CD4-positive, alpha-beta T cell treated with Interleukin-15 for 1 hour (primary cell): ENCODE measurements at regions not wholly inside any gene's neighbourhood (a gene's known extent, or its start where the extent isn't known, plus 50 kb on each side); places are given as distances from the start of the nearest gene placed in this dataset.

Experiments used
- DNase-seq: peaks from one replicate; pipeline ENCODE4 v3.0.0-alpha.2; 2020

DNA sequence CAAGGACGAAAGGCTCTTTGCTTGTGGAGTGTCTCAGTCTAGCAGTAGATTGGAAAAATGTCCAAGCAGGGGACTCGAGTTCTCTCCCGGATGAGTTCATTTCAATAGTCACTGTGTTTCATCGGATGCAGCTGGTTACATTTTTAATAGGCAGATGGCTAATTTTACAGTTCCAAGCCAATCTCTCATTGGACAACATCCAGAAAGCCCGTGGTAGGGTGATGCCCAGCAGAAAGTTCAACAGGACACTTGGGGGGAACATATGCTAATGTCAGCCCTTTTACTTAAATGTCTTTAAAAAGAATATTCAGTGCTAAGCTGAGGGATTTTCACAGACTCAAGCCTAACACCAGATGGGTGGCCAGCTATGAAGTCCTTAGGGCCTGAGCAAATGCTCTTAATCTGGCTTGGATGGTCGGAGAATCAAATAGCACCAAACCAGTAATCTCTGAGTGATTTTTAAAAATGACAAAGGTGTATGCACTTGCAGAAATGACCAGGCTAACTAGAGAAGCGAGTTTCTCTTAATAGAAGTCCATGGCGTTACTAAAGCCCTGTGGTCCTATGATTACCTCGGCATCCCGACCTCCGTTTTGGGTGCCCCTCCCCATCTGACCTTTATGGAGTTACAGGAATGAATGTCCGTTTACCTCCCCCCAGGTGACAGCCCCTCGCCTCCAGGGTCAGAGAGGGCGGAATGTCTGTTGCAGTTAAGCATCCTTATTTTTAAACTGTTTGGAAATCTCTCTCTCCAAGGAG lies 289.2 kb upstream of the SALL1 start:
- no peak for DNase-seq

DNA sequence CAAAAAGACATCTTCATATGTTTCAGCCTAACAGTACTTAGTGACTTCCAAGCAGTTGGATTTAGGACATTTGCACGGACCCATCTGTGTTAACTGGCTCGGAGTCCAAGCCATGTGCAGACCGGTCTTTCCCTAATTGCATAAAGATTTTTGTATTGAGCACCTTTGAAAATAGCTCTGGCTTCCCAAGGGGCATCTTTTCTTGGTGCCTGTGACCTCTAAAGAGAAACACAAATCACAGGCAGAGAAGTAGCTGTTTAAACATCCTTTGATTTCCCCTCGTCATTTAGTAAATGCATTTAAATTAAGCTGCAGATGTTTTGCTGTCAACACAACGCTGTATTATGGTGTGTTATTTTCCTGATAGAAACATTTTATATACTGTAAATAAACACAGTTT lies 288.2 kb upstream of the SALL1 start:
- DNase-seq, result no peak

DNA sequence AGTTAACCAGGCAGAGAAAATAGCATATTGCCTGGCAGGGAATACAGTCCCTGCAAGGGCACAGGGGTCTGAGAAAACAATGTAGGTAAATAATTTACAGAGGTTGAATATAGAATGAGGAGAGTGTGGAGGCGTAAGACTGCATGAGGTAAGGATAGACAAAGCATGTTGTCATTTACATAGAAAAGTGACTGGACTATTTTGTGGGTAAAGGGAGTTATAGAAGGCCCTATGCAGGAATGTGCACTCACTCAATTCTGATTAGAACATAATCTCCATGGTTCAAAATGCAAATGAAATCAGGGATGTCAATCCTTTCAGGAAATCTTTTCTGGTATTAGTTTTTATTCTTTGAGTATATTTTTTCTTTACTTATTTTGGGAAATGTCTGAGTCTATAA lies 285.7 kb upstream of the SALL1 start:
- no peak for DNase-seq

DNA sequence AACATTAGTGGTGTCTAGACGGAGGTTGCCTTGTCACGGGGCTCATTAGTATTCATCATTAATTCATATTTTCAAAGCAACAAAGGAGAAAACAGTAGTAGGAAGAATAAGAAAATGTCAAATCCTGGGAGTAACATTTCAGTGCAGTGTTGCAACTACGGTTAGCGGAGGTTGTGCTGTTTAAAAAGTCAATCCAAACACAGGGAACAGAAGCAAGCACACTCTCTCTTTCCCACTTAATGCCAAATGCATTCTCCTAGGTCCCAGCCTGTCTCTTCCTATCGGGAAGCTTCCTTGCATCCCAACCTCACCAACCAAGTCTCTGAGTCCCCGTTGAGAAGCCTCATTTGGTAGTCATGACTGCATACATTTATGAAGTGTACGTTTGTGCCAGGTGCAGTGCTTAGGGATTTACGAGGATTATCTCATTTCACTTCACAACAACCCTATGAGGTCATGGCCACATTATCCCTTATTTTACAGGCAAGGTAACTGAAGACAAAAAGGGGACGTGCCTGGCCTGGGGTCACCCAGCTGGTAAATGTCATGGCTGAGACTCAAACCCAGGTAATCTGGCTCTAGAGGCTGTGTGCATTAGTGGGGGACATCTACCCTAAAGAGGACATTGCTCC lies 283.6 kb upstream of the SALL1 start:
- no peak for DNase-seq

DNA sequence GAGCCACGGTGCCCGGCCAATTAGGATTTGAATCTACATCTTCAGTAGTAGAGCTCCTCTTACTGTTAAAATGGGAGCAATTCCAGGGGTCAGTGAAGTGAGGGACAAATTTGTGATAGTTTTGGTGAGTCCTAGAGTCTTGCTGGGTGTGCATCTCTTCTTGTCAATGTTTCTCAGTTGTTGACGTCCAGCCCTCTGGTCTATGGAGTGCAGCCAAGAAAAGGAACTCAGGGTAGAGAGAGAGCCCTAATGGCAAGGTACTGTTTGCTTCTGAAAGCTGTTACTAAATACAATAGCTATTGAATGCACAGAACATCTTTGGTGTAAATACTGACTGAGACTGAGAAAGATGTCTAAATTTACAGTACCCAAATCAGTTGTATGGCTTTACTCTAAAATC lies 282.5 kb upstream of the SALL1 start:
- DNase-seq, result no peak

DNA sequence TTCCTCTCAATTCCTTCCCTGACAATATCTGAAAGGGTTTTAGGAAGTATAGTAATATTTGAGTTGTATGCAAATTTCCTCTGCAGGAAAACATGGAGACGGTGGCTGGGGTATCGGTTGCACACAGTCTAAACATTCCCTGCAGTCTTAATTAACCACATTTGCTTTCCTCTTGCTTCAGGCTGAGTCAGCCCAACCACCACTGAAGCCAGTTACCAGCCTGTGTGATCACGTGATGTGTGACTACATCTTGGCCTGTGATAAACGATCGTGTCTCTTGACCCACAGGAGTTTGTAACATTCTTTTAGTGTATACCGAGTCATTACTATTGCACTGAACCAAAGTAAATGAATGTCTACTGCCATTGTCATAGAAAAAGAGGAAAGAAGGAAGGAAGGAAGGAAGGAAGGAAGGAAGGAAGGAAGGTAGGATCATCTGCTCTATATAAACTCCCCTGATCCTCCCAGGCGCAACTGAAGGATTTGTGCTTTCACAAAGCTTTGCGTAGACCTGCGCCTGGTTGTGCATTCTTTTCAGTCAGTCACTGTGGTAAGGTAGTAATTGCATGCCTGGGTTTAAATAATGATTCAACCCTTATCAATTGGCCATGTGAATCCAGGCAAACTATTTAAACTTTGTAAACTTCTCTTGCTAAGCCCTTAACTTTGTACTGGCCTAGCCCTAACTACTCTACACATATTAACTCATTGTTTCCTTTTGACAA lies 280.6 kb upstream of the SALL1 start:
- DNase-seq, result no peak

DNA sequence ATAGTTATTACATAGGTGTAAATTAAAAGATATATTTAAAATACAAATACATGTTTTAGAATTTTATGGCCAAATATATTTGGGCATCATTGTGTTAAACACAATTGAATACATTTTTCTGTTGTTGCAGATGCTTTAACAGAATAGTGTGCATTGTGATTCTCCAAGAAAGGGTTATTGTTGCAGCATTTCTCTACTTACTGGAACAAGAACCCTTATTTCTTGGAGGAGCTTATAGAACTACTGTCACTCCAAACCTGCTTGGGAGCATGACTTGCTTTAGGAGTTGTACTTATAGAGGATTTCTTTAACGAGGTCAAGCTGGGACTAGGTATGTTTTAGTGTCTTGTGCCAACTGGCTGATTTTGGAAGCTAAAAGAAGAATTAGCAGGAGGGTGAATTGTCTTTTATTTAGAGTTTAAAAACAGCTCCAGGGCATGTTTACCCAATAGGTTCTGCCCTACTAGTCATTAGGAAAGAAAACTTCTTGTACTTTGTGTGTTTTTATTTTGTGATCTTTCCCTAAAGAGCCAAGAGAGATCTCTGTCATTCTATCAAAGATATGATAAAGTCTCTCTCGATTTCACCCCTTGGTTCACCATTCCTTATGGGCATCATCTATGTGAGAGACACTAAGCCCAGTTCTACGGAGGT lies 279.8 kb upstream of the SALL1 start:
- no peak for DNase-seq

DNA sequence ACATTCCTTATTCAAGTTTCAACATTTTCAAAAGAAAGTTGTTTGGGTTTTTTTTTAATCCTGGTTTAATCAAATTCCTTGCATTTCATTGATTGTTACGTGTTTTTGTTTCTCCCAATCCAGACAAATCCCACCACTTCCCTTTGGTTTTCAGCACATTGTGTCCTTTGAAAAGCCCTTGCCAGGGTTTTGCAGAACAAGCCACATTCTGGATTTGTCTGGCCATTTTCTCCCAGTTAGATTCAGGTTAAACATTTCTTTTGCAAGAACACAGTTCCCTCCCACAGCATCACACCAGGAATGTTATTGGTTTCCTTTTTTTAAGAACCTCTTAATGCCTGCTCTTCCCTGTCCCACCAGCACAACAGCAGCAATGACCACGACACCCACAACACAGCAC lies 278.0 kb upstream of the SALL1 start:
- DNase-seq, result no peak

DNA sequence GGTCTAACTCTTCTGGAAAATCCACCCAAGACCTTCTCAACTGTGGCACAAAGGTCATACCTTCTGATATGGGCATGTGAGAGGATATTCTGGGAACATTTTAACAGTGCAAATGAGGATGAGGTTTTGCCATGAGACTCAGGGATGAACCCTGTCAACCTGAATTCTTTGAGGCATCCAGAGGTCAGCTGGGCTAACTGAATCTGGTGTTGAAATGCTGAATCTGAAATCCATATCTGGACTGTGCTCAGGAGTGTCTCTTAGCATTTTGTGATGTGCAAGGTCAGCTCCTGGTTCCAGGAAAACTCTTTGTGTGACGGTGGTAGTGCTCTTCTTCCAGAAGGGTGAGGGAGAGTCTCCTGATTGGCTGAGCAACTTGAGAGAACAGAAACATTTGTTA lies 276.0 kb upstream of the SALL1 start:
- no peak for DNase-seq

DNA sequence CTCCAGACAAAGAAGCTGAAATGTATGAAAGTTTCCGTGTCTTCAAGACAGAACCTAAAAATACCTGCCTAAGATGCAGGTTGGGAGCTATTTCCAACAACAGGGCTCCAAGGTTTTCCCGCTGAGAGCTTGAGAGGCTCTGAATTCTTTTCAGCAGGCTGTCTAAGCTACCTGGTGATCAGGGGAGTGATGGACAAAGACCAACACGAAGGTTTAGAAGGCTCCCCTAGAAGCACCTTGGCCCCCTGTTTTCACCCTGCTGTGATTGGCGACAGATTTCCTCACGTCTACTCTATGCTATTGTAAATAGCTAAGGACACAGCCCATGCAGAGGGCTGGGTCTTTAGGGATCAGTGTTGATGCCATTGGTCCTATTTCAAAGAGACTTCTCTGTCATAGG lies 275.2 kb upstream of the SALL1 start:
- DNase-seq, result no peak

DNA sequence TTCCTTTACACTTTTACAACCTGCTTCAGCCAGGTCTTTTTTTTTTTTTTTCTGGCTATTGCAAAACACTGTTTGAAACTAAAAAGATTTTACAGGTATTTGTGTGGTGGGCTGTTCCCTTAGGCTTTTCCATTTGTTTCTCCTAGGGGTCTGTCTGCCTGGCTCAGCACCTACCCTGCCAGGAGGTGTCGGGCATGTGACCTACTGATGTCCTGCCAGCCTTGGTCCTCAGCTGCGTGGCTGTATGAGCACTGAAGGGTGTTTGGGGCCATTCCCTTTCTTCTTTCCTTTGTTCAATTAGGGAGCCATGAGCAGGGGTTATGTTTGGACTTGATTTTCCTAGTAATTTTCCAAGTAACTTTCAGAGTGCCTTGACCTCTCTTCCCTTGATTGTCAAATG lies 269.2 kb upstream of the SALL1 start:
- no peak for DNase-seq

DNA sequence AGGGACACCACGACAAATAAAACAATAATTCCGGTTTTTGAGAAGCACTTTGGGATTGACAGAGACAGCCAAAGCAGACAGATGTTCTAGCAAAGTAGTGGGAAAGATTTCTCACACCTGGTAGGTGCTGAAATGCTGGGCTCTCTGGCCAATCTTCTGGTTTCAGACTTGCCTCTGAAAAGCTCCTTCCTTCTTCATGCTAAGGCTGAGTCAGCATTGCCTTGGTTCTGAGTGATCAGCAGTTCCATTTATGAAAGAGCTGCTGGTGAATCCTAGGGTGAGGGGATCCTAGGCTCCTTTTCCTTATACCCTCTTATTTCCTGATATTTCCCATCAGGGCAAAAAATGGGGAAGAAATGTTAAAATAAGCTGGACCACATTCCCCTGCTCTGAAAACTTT lies 268.7 kb upstream of the SALL1 start:
- DNase-seq, result no peak

DNA sequence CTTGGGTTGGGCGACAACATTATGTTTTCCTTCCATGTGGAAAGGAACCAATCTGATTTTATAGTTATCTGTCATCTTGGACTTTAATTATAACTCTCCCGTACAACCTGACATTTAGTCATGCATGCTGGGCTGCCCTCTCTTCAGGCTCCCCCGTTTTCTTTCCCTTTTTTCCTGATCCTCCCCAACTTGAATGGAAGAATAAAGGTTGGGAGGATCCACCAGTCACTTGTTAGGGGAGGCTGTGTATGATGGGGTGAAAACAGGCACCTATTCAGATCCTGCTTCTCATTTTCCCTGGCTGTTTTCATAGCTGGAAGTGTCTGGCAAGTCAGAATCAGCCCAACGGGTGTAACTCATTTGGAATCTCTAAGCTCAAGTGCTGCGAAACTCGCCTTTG lies 267.2 kb upstream of the SALL1 start:
- DNase-seq, result no peak

DNA sequence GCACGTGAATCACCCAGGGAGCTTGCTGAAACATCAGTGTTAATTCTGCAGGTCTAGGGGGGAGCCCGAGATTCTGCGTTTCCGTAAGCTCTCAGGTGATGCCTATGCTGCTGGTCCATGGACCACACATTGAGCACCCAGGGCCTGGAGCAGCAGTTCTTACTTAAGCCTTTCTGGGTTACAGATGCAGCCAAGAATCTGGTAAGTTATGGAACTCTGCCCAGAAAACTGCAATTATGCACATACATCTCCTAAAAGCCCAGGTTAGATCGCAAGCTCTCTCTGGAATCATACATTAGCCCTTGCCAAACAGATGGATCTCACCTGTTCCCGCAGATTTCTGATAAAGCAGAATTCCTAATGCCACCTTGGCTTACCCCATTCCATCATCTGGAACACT lies 265.9 kb upstream of the SALL1 start:
- DNase-seq, result no peak

DNA sequence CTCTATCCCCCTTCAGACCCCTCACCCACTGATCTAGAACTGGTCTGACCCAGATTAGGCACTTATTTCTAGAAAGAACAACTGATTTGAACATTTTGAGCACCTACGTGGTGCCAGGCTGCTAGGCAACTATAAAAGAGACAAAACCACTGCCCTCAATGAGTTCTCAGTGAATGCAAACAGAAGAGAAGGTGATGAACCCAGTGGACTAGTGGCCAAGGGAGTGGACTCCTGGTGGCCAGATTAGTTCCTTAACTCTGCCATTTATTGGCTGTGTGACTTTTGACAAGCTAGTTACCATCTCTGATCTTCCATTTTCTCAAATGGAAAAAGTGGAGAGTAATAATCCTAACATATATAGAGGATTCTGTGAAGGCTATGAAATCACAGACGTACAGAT lies 259.1 kb upstream of the SALL1 start:
- no peak for DNase-seq

DNA sequence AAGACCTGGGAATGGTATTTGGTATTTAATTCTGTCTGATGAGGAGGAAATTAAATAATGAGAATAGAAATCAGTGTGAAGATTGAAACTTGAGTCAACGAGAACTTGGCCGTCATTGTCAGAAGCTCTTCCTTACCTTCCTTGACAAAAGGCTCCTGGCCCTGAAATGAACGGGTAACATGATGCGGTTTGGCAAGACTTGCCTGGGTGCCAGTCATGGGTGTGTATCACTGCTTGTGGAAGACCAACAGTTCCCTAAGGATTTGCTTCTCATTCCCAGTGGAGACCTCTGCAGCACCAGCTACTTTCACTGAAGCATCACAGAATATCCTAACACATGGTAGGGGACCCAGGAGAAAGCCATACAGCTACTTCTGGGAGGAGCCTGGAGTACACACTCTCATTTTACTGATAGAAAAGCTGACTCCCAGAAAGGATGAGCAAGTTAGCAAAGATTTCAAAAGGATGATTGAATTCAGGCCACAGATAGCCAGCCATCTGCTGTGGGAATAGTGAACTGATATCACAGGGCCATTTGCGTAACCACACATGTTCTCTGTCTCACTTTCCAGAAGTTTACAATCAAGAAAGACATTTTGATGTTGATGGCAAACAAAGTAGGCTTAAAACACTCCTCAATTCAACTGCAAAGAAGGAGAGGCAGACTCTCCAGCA lies 258.1 kb upstream of the SALL1 start:
- no peak for DNase-seq

DNA sequence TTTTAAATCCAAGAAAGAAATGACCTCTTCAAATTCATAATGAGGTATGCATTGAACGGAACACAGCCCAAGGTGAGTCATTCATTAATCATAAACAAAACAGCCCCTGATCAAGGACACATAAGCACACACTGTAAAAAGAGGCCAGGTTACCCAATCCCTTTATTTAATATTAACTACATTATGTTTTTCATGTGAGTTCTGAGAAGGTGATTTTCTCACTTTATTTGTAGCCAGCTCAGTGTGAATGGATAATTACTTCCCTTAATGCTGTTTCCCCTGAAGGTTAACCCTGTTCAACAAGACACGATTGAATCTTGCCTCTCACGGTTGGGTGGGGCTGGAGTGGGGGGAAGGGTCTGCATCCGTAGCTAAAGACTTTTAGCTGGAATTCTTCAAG lies 257.3 kb upstream of the SALL1 start:
- no peak for DNase-seq

DNA sequence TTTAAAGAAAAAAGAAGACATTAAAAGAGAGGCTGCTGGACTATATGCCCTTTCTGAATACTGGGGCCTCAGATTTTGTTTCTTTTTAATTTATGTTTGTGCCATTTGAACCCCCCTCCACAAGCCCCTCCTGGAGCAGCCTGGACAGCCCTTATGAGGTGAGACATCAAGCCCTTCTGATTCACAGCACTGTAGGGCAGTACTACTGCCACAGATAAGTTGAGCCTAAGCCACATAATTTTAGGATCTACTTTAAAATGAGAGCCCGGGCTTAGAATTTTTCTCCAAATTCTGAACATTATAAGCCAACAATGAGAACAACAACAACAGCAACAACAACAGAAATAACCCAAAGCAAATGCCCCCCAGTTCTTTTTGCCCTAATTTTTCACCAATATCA lies 256.9 kb upstream of the SALL1 start:
- no peak for DNase-seq

DNA sequence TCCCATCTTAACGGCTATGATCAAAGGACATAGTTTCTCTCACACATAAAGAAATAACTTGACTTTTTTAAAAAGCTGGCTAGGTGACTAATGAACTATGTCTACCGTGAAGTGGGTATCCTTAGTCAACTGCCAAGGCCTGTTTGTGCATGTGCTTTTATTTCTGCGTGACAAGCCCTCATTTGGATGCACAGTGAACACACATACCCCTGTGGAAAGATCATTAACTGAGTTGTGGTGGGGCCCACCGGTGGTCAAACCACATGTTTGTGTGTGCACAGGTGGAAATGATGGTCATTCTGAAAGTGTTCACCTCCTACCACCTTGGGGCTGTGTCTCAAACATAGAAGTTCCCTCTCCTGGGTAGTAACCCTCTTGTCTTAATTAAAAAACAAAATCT lies 256.1 kb upstream of the SALL1 start:
- DNase-seq, result no peak

DNA sequence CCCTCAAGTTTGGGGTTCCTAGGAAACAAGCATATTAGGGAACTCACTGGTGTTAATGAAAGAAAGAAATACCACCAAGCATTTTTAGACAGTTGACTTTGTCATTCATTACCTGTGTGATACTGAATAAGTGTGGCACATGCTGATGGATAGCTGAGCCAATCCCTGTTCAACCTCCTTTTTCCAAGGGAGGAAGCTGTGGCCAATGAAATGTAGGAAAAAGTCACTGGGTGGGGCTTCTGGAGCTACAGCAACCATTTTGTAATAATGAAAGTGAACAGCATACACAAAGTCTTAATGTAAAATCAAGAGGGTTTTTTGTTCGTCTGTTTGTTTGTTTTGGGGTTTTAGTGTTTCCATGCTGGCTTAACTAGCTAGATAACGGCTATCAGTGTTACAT lies 254.3 kb upstream of the SALL1 start:
- DNase-seq, result no peak

DNA sequence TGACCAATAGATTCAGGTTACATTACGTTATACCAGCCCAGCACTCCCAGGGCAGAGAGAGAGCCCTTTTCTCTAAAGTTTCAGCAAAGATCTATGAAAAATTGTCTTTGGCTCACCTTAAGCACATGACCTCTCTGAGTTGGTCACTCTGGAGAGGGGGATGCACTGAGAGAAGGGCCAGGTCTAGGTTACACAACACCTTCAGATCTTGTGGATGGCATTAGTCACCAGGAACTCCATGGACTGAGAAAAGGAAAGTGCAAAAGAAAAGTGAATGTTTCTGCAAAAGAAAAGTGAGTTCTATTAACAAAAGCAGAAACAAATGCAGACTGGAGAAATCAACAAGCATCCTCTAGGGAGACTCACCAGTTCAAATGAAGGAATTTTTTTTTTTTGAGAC lies 253.3 kb upstream of the SALL1 start:
- no peak for DNase-seq

DNA sequence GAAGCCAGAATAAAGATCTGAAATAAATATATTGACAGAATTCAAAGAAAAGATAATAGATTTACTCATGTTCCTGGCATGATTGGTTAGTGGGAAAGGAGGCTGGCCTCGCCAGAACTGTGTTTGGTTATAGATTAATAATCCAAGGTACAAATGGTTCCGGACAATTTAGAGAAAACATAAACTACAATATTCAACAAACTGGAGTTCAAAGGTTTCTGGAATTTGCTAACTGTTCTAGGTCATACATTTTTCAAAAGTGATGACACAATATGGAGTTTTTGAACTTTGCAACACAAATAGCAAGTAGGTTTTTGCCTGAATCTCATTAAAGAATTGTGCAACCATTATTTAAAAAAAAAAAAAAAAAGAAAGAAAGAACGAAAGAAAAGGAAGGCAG lies 251.7 kb upstream of the SALL1 start:
- DNase-seq, result no peak

DNA sequence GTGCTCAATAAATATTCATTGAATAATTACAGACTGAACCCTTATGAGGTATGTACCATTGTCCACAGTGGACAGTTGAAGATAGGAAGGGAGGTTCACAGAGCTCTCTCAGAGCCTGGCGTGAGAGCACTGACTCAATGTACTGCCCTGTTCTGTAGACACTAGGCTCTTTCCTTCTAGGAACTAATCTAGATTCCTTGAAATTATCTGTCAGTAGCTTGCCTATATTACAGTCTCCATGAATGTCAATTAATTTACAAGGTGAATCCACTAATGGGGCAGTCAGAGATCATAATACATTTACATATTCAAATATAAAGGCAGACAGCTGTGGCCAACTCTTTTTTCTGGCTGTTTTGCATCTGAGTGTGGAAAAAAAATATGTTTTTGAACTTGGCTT lies 251.2 kb upstream of the SALL1 start:
- no peak for DNase-seq
